Loucy (cell line): ENCODE measurements at regions not wholly inside any gene's neighbourhood (a gene's known extent, or its start where the extent isn't known, plus 50 kb on each side); places are given as distances from the start of the nearest gene placed in this dataset.

Experiments used
- H2AFZ ChIP-seq: fragments of 200-600 bp; sonication (generic); 2 replicates; pipeline ENCODE4 v1.6.0; 2016; ENCODE audit warnings: antibody characterized with exemption, mild to moderate bottlenecking, low read length, moderate library complexity
- H3F3A ChIP-seq: fragments of 200-600 bp; 2 replicates; pipeline ENCODE4 v1.6.0; 2016; ENCODE audit warnings: antibody characterized with exemption, low read depth, mild to moderate bottlenecking
- H3K27me3 ChIP-seq: fragments of 200-600 bp; sonication (generic); 2 replicates; pipeline ENCODE4 v1.6.1; 2014; ENCODE audit warnings: low read length, mild to moderate bottlenecking; ENCODE audit not compliant: insufficient read depth, poor library complexity, severe bottlenecking
- H3K36me3 ChIP-seq: fragments of 200-600 bp; sonication (generic); 2 replicates; pipeline ENCODE4 v1.6.1; 2016; ENCODE audit warnings: low read length; ENCODE audit not compliant: insufficient read depth
- H3K4me1 ChIP-seq: fragments of 200-600 bp; sonication (generic); 2 replicates; pipeline ENCODE4 v1.5.1; 2014; ENCODE audit warnings: low read length, mild to moderate bottlenecking; ENCODE audit not compliant: insufficient read depth, poor library complexity, severe bottlenecking
- H3K4me2 ChIP-seq: fragments of 200-600 bp; sonication (generic); 2 replicates; pipeline ENCODE4 v1.6.0; 2014; ENCODE audit warnings: antibody characterized with exemption, low read length, low read depth, mild to moderate bottlenecking; ENCODE audit not compliant: poor library complexity, severe bottlenecking
- H3K4me3 ChIP-seq: fragments of 200-600 bp; sonication (generic); 2 replicates; pipeline ENCODE4 v1.5.1; 2014; ENCODE audit warnings: low read length, mild to moderate bottlenecking, mixed read lengths; ENCODE audit not compliant: poor library complexity, severe bottlenecking
- H3K79me2 ChIP-seq: fragments of 200-600 bp; sonication (generic); 2 replicates; pipeline ENCODE4 v1.6.1; 2014; ENCODE audit warnings: low read length; ENCODE audit not compliant: insufficient read depth
- H3K9ac ChIP-seq: fragments of 200-600 bp; sonication (generic); 2 replicates; pipeline ENCODE4 v1.6.0; 2014; ENCODE audit warnings: mild to moderate bottlenecking, low read depth, low read length, moderate library complexity; ENCODE audit not compliant: poor library complexity, severe bottlenecking
- H3K9me2 ChIP-seq: fragments of 200-600 bp; sonication (generic); replicated peaks from 2 replicates; pipeline ENCODE4 v1.6.1; 2016; ENCODE audit warnings: low read depth, low read length, mixed read lengths
- H3K9me3 ChIP-seq: fragments of 200-600 bp; sonication (generic); 2 replicates; pipeline ENCODE4 v1.6.1; 2014; ENCODE audit warnings: mild to moderate bottlenecking, antibody characterized with exemption, low read length, low read depth; ENCODE audit not compliant: insufficient read depth
- H4K20me1 ChIP-seq: fragments of 200-600 bp; sonication (generic); 2 replicates; pipeline ENCODE4 v1.6.0; 2014; ENCODE audit warnings: antibody characterized with exemption, low read length, mild to moderate bottlenecking; ENCODE audit not compliant: insufficient read depth, poor library complexity, severe bottlenecking
- CTCF ChIP-seq: fragments of 200-600 bp; sonication (generic); conservative IDR thresholded peaks from 2 replicates; pipeline ENCODE4 v1.5.1; 2014; ENCODE audit warnings: mild to moderate bottlenecking, antibody characterized with exemption, low read length
- EZH2phosphoT487 ChIP-seq: fragments of 200-600 bp; IDR thresholded peaks from 2 replicates; pipeline ENCODE4 v1.6.1; 2018; ENCODE audit warnings: antibody characterized with exemption, mild to moderate bottlenecking, moderate library complexity, borderline replicate concordance

GRCh38 chr6:111939902-111940301 lies 66.7 kb upstream of the FYN start:
- Histone ChIP-seq H3K79me2 (no peaks in the 10 kb centered on the region), H4K20me1 (no peaks in the 10 kb centered on the region), H3K36me3 (no peaks in the 10 kb centered on the region)

DNA sequence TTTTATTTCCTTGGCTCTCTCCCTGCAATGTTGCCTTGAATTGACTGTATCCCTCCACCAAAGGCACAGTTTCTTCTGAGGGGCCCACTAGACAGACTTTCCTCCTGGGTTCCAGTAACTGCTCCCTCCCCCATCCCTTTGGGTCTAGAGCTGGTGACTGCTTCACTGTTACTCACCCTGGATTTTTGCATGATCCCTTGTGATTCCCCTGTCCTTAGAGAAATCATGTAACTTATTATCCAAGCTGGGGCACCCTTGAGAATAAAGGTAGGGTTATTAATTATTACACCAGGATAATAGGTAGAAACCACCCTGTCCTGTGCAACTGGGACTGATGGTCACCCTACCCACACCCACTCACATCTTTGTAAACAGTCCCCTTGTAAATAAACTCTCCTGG lies 67.5 kb upstream of the FYN start:
- Histone ChIP-seq H3K9me2 (no peaks in the 10 kb centered on the region), H3K4me3 (no peak overlapping the region), H4K20me1 (no peaks in the 10 kb centered on the region), H3K79me2 (no peaks in the 10 kb centered on the region), H3K27me3 (no peaks in the 10 kb centered on the region), H3K9me3 (peaks cover 3% of the 10 kb centered on the region; the same call in 1 of the 2 replicates), H3F3A (no peaks in the 10 kb centered on the region), H3K36me3 (no peaks in the 10 kb centered on the region), H2AFZ (no peak overlapping the region), H3K9ac (no peak overlapping the region), H3K4me2 (no peak overlapping the region), H3K4me1 (no peaks in the 10 kb centered on the region)
- TF ChIP-seq CTCF (no peak), EZH2phosphoT487 (no peak)

More at GRCh38 chr6:111939902-111940301, 66.7 kb upstream of the FYN start:
- H3F3A ChIP-seq: no peaks in the 10 kb centered on the region
- no peak overlapping the region for H3K4me3 ChIP-seq
- no peak overlapping the region for H3K9ac ChIP-seq
- no peak overlapping the region for H3K4me2 ChIP-seq
- H3K4me1 ChIP-seq: no peaks in the 10 kb centered on the region
- no peaks in the 10 kb centered on the region for H3K27me3 ChIP-seq
- H3K9me3 ChIP-seq: peaks cover 3% of the 10 kb centered on the region; the same call in 1 of the 2 replicates
- H2AFZ ChIP-seq: no peak overlapping the region
- no peak for TF ChIP-seq CTCF
- no peak for TF ChIP-seq EZH2phosphoT487
- H3K9me2 ChIP-seq: no peaks in the 10 kb centered on the region

DNA sequence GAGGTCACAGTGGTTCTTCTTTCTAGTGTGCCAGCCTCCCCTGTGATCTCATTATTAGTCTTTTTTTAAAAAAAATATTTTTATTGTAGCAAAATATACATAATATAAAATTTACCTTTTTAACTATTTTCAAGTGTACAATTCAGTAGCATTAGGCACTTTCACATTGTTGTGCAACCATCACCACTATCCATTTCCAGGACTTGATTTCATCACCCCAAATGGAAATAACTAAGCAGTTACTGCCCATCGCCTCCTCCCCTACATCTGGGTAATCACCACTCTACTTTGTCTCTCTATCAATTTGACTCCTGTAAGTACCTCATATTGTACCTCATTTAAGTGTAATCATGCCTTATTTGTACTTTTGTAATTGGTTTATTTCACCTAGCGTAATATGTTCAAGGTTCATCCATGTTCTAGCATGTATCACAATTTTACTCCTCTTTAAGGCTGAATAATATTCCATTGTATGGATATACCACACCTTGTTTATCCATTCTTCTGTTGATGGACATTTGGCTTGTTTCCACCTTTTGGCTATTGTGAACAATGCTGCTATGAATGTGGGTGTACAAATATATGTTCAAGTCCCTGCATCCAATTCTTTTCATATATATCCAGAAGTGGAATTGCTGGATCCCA lies 68.6 kb upstream of the FYN start:
- H2AFZ ChIP-seq: no peak overlapping the region
- H3K9me3 ChIP-seq: peaks cover 3% of the 10 kb centered on the region; the same call in 1 of the 2 replicates
- no peaks in the 10 kb centered on the region for H3K9me2 ChIP-seq
- H3K9ac ChIP-seq: no peak overlapping the region
- H3K79me2 ChIP-seq: no peaks in the 10 kb centered on the region
- no peaks in the 10 kb centered on the region for H3K27me3 ChIP-seq
- H3K4me3 ChIP-seq: no peak overlapping the region
- no peak overlapping the region for H3K4me2 ChIP-seq
- TF ChIP-seq CTCF (no peak), EZH2phosphoT487 (no peak)
- no peaks in the 10 kb centered on the region for H3F3A ChIP-seq
- H3K36me3 ChIP-seq: no peaks in the 10 kb centered on the region
- H3K4me1 ChIP-seq: no peaks in the 10 kb centered on the region
- no peaks in the 10 kb centered on the region for H4K20me1 ChIP-seq
